ENCODE measurements at regions not wholly inside any gene's neighbourhood (a gene's known extent, or its start where the extent isn't known, plus 50 kb on each side); places are given as distances from the start of the nearest gene placed in this dataset.

DNA sequence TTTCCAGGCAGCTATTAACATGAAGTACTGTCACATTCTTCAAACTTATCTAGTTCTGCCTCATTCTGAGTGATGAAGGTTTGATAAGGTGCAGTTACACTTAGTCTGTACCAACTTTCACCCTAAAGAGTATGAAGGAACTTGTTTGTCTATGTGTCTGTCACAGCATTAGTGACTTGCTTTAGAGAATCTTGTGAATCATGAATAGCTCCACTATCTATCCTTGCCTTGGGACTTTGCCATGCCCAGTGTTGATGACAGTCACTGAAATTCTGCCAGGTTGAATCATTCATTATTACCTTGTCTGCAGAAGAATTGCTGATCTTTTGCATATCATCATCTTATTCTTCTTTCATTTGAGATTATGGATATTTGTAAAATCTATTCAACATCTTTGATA, 50.9 kb upstream of the A1CF start:
- DNase-seq: no peak

DNA sequence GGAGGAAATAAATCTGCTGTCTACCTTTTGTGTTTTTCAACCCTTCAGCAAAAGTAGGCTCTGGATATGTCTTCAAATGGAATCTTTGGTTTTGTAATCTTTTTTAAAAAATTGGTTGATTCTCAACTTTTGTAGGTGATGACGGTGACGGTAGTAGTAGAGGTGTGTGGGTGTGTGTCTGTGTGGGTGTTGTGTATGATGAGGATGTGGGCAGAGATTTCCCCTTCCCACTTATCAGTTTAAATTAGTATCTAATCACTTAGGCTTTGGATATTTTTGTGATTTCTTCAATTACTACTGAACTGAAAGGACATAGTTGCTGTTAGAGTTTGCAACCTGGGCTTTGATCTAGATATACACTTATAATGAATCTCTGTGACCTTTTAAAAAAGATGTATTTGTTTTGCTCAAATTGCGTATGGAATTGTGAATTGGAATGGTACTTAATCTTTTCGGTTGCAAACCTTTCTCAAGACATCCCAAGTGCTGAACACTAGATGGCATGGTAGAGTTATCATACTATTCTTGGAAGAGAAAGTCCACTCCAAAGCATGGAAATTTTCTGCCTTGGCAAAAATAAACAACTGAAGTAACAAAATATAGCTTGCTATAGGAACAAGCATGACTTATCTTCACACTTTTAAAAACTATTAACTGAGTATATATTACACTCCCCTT, 51.9 kb upstream of the A1CF start:
- DNase-seq: no peak

DNA sequence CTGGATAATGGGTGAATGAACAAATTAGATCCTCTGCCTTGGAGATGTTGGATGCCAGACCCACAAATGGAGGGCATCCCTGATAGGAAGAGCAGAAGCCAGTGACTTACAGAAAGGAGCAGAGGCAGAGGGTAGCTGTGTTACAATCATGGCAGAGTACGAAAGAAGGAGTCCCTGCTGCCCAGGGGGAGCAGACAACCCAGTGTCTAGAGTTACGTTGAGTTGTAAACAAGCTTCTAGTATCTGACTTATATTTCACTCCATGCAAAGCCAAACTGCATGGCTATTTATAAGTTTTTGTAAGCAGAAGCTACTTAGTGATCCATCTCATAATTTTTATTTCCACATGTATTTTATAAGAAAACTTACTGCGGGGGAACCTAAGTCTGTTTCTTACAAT, 56.2 kb upstream of the A1CF start:
- DNase-seq: no peak

DNA sequence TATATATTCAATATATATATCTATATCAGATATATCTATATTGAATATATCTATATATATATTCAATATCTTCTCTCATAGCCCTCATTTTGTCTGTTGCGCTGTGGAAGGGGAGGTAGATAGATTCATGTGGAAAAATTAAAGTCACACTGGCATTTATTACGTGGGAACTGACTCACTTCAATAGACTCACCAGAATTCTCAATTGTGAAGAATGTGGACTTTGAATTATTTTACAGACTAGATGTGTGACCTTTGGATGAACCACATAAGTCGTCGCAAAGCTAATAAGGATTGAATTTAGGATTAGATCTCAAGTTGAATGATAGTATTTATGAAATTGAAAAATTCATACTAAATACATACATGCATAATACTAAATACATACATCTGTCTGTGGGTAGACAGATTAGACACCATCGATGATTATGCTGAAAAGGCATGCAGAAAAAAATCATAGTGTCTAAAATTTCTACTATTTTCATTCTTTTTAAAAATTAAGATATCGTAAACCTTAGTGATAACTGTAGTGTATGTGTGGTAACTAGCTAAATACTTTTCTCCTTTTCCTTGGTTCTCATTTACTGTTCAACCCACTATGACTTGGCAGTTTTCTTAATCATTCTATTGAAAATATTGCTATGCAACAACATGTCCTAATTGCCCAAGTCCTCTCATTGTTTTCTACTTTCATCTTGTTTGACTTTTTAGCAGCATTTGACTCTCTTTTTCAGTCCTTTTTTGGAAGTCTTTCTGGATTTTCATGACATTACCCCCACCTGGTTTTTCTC, 61.8 kb upstream of the A1CF start:
- no peak for DNase-seq

DNA sequence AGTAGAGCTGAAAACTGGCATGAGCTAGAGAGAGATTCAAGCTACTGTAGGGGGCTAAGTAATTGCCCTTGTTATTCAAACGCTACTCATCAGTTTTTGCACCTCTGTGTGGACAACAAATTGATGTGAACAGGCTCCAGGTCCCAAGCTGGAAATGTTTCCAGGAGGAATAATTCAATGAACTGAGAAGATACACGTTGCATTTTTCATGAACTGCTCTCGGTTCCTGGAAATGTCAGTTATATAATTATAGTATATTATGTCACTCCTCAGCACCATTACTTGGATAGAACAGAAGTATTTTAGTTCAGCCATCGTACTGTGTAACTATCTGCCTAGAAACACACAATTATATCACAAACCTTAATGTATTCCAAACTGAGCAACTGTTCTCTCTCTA, 65.9 kb upstream of the A1CF start:
- no peak for DNase-seq

DNA sequence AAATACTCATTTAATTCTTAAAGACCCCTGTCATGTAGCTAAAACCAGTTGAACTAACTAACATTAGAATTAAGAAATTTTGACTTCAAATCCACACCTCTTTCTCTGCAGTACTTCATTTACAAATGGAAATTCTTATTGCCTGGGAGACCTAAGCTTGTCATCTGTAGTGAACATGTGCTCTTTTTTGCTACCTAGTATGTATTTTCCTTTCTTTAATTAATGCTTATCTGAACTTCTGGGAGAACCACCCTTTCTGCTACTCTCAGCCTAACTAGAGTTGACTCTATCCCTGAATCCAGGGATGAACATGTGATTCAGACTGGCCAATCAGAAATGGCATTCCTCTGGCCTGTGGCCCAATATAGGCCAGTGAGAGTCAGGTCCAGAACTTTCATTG, 75.9 kb upstream of the A1CF start:
- DNase-seq: no peak

DNA sequence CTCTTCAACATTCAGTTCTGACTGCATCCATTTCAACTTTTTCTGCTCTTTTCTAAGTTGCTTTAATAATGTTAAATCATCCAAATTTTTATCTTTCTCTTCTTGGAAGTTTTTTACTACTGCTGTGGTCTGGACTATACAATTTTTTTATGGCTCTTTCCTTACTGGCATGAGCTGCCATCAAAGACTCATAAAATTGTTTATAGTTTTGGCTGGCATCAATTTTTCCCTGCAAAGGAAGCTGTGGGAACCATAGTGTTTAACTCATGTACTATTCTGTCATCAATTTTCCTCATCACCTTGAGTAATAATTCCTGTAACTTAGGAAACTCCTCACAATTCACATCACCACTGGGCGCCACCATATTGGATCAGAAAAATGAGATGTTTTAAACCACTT, 77.6 kb upstream of the A1CF start:
- no peak for DNase-seq

DNA sequence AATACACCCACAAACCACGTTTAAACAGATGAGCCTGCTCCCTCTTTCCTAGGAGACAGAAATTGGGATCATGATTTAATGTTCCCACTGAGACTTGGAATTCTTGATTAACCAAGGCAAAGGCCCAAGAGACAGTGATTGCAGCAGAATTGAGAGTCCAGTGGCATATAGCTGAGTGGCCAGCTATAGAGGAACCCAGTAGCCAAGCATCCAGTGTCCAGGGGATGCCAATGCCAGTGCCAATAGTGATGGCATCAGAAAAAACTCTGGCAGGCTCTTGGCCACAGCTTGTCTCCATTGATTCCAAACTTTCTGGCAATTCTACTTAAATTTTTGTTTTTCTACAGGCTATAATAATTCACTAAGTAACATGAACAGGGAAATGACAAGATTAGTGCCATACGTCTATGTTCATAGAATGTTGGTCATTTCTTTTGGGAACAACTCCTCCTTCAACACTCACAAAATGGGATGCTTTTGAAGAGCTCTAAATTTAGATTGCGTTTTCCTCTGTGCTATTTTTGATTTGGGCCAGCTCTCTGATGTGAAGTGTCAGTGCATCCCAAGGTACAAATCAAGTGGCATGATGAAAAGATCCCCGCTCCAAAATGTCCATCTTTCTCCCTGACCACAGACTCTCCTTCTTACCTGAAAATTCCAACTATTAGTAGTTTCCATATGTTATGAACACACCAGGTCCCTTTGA, 83.1 kb upstream of the A1CF start:
- no peak for DNase-seq

DNA sequence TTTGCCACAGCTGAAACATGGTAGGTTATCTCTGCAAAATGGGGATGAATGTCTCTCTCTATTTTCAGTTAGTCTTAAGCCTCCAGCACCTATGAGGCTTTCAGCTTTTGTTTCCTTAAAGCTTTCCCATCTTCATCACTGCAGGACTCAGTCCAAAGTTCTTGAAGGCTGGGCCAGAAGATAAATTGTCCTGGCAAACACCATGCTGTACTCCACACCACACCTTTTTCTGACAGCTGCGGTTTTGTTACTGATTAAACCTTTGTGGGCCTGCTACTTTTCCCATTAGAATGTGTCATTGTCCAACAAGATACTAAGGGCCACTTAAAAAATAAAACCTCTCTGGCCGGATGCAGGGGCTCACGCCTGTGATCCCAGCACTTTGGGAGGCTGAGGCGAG, 87.2 kb upstream of the A1CF start:
- no peak for DNase-seq

DNA sequence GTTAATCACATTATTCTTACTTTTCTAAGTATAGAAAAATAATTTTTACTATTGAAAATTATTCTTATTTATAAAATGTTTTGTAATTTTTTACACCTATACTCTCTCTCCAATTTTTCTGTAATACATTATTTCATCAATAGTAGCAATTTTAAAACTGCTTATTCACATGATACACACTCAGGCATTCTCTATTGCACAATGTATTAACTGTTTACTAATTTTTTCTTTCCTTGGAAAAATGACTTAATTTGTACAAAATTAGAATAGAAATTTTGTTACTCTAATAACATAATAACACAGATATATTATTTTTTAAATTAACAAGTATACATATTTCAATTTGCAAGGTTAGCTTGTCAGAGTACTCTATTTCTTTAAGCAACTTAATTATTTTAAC, 92.9 kb upstream of the PRKG1 start:
- no peak for DNase-seq

DNA sequence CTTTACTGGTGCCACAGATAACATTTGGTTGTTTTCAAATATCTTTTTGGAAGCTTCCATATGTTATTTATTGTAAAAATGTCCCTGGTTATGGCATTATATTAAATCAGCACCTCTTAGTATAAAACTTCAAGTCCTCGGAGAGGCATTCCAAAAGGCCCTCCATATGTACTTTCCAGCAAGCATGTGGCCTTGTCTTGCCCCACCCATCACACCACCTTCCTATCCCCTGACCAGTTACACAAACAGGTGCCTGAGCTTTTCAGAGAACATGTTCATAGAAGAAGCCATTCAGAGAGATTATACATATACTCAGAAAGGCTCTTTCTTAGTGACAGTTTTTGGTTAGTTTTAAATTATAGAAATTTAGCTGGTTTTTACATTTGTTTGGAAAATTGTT, 92.4 kb upstream of the PRKG1 start:
- no peak for DNase-seq

DNA sequence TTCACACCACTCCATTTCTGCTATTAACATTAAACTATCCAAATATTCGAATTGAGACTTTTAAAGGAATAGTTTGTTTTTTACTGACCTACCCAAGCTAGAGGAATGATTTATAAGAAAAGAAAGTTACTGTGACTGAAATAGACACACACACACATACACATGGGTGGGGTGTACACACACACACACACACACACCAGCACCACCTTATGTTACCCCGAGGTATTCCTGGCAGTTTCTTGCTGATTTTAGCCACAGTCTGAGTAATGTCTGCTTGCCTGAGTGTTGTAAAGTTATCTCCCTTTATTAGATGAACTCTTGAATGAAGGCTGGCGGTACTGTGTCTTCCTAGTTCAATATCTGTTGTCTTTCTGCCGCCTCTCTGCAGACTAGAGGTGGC, 91.3 kb upstream of the PRKG1 start:
- no peak for DNase-seq

DNA sequence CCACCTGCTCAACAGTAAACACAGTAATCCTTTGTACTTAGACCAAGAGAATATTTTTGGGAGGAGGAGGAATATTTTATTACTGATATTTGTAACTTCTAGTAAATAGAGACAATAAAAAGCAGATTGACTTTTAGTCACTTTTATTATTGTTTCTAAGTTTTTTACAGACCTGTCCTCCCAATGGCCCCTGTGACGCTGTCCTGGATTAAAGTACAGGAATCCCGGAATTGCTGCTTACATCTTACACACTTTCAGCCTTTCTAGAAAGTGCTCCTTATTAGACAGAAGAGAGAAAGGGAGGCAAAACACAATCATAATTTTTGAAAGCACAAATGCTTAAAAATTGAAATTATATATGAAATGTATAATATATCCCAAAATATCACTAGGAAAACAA, 86.4 kb upstream of the PRKG1 start:
- no peak for DNase-seq

DNA sequence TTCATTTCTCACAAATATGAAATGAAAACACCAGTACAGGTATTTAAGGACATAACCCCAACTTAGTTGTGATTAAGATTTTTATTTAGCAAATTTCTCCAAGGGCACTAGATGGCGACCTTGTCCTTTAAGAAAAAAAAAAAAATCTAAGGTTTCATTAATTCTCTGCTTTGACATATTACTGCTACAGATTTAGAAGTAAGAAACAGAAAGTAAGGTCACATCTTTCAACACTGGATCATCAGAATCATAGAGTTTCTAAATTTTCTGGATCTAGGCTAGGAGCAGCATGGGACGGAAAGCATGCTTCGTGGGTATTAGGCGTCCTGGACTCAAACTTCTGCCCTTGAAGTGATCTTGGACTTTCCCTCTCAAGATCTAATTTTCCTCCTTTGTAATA, 85.5 kb upstream of the PRKG1 start:
- DNase-seq: no peak

DNA sequence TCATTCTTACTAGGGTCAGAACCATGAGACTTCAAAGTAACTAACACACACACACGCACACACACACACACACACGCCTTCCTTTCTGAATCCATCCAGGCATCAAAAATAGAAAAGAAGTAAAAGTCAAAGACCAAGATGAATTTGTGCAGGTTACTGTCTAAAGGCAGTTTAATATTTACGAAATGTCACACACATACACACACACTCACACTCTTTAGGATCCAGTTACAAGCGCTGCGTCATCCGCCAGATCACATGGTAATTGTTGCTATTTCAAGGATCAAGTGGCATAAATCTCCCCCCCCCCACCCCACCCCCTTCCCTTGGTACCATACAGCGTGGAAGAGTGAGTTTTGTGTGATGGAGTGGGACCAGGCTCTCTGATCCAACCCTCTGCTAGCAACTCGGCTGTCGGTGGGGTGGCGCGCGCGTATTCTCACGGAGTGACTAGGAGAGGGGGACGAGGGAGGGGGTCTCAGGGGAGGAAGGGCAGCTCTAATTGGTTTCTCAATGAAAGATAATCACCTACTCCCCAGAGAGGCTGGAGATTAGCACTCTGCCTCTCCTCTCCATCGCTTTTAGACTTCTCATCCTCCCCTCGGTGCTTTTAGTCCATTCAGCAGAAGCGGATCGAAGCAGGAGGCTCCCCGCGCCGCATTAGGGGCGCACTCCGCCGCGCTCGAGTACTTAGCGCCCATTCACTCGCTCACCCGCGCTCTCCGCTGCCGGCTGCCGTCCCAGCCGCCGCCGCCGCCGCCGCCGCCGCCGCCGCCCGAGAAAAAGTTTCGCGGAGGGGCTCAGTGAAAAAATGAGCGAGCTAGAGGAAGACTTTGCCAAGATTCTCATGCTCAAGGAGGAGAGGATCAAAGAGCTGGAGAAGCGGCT, 83.5 kb upstream of the PRKG1 start:
- no peak for DNase-seq

DNA sequence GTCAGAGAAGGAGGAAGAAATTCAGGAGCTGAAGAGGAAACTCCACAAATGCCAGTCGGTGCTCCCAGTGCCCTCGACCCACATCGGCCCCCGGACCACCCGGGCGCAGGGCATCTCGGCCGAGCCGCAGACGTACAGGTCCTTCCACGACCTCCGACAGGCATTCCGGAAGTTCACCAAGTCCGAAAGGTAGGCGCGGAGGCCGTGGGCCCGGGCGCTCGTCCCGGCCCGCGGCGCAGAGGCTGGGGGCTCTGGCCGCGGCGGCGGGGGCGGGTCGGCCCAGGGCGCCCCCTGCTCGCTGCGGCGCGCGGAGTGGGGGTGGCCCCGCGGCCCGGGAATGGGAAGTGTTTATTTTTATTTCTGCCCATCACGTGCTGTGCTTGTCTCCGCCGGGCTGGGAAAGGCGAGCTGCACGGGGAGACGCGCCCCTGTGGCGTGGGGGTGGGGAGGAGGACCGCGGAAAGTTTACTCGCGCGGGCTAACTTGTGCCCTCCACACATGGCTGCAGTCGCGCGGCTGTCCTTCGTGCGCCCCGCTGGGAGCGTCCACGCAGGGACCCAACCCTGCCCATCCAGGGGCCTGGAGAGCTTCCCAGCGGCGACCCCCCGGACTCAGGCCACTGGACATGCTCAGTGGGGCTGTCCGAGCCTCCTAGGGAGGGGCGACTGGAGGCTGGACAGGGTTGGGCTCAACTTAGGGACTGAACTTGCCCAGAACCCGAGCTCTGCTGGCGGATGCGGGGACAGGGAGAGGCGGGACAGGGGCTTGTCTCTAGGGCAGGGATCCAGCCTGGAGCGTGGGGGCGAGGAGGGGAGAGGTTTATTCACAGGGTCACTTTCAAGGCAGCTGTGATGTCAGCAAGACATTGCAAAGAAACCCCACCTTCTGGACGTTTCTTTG, 82.6 kb upstream of the PRKG1 start:
- DNase-seq: no peak

DNA sequence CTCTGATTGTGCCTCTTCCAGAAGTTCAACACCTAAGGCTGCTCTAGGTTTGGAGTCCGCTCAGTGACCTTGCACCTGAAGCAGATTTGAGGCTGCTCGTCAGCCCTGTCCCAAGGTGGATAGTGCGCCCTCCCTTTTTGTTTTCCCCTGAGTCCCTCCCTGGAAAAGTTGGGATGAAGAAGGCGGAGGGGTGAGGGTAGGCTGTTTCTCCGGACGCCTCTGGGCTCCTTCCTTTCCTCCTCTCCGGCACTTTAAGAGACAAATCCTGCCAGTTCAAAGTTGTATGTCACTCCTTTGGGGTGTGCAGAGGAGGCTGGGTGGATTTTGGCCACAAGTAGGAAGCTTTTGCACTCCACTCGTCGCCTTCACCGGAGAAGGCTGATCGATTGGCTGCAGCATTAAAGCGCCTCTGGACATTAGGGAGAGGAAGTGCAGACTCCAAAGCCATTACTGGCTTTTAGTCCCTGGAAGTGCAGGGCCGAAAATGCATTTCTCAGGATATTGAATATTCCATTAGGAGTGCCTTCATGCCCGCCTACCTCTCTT, 81.9 kb upstream of the PRKG1 start:
- no peak for DNase-seq

DNA sequence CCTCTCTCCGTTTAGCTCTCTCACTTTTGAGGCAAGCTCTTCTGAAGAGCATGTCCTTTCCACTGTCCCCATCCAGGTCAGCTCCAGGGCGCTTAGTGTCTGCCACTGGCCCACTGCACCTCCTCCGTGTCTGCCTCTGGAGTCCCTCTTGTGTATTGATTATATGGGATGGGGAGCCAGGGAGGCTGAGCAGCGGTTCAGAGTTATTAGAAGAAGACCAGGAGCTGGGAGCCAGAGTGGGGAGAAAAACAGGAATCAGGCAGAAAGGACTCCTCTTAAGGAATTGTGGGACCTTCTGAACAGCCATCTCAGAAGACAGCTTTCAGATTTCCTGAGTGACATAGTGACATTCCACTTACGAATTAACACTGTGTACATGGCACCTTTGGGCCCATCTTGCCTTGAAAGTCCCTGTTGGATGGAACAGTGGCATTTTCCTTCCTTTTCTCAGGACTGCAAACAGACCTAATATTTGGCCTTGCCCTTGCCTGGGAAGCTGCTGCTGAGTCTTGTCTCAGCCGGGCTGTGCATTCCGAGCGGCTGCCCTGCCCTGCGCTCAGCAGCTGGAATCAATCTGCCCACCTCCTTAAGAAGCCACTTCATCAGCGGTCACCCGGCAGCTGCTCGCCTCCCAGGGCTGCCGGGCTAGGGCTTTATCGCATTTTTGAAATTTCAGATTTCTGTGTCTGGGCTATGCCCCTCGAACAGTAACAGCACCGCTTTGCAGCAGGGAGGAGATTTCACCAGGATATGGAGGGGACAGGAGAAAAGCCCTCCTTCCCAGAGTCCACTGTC, 81.1 kb upstream of the PRKG1 start:
- no peak for DNase-seq

DNA sequence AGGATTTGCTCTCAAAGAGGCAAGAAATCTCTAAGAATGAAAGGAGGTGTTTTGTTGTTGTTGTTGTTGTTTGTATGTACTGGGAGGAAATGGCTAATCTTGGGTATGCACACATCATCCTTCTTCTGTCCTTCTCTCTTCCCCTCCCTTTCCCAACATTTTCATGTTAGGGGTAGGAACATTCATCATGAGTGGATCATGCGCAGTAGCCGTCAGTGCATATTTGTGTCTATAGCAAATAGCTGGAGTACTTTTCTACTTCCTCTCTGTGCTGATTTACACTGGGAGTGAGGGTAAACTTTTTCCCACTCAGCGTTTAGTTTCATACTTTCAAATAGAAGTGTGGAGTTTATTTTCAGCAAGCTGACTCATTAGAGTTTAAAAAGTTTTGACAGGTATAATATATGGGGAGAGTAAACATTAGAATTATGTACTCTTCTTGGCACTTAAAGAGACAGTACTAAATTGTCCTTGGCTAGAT, 80.5 kb upstream of the PRKG1 start:
- no peak for DNase-seq

DNA sequence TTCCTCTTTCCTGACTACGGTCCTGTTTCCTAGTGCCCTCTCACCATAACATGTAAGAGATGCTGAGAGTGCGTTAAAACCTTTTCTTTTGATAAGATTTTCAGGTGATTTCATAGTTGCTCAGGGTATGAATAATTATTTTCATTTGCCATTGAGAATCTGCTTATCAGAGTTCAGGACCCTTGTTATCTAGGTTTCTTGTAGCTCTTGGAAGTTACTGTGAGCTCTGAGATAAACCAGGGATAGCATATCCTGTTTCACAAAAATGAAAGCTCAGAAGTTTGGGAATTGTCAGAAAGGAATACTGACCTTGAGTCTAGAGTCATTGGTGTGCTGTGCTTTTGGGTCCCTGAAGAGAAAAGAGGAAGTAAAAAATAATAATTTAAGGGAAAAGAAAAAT, 76.8 kb upstream of the PRKG1 start:
- DNase-seq: no peak

DNA sequence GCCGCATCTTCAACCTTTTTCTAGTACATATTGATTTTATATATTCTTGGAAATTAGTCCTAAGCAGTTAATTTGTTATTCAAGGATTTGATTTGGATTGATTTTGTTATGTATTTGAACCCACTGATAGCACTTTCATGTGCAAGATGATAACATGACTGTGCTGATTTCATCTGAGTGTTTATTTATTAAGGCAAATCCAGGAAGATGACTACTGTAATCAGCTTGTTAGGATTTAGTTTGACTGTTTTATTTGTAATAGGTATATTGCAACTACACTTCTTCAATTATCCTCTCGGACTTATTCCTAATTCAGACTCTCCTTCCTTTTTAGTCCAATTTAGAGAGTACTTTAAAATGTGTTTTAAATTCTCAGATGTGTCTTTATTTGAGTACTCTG, 75.1 kb upstream of the PRKG1 start:
- no peak for DNase-seq

Data from T-helper 1 cell (primary cell).